Activated CD8-positive, alpha-beta T cell treated with anti-CD3 and anti-CD28 coated beads for 36 hours (primary cell): ENCODE measurements at regions not wholly inside any gene's neighbourhood (a gene's known extent, or its start where the extent isn't known, plus 50 kb on each side); places are given as distances from the start of the nearest gene placed in this dataset.
"Not testable (repeated sequence)": the region's sequence is repeated elsewhere in the genome, so short reads cannot be mapped to it uniquely, and the experiment has no call there.

ENCODE experiments used
- ATAC-seq: fragments of 200-7000 bp; cut with Tn5 transposase; one replicate; pipeline ENCODE4 v1.10.0; 2021; ENCODE audit warnings: mild to moderate bottlenecking, moderate library complexity
- CTCF ChIA-PET: fragments of 350-600 bp; sonication (Branson Sonifier 250); formaldehyde crosslinking; loops from one replicate; lab custom pipeline; 2021; ENCODE audit warnings: antibody characterized with exemption; lab: Charles Lee
- POLR2A ChIA-PET: fragments of 350-600 bp; sonication (Branson Sonifier 250); formaldehyde crosslinking; loops from one replicate; lab custom pipeline; 2021; ENCODE audit warnings: antibody characterized with exemption; lab: Charles Lee
- DNase-seq: peaks from one replicate; pipeline ENCODE4 v3.0.0-alpha.2; 2020
- H3K27ac Mint-ChIP-seq: one replicate; pipeline ENCODE4 v1.8.0; 2021; ENCODE audit warnings: mild to moderate bottlenecking, mixed read lengths
- H3K27me3 Mint-ChIP-seq: one replicate; pipeline ENCODE4 v1.8.0; 2021; ENCODE audit warnings: mixed read lengths
- H3K36me3 Mint-ChIP-seq: one replicate; pipeline ENCODE4 v1.8.0; 2021; ENCODE audit warnings: low read depth, mixed read lengths
- H3K4me1 Mint-ChIP-seq: one replicate; pipeline ENCODE4 v1.8.0; 2021; ENCODE audit warnings: low read depth, mixed read lengths
- H3K4me3 Mint-ChIP-seq: one replicate; pipeline ENCODE4 v1.8.0; 2021; ENCODE audit warnings: mild to moderate bottlenecking, moderate library complexity, mixed read lengths
- H3K9me3 Mint-ChIP-seq: one replicate; pipeline ENCODE4 v1.8.0; 2021; ENCODE audit warnings: mixed read lengths
- CTCF ChIP-seq: fragments of 200-600 bp; IDR thresholded peaks from one replicate; pipeline ENCODE4 v1.8.0; 2022; ENCODE audit warnings: antibody characterized with exemption, mild to moderate bottlenecking
- intact Hi-C: fragments of 100-400 bp; cut with micrococcal nuclease; formaldehyde crosslinking; loops from one replicate; pipeline ENCODE4 v1.10.0; 2022

GRCh38 chr3:20246662-20247061 lies 60.7 kb upstream of the SGO1 start:
- H3K36me3 Mint-ChIP-seq: no peaks in the 10 kb centered on the region

GRCh38 chr3:20245781-20246180 lies 59.8 kb upstream of the SGO1 start:
- ChIA-PET CTCF (no interaction called here), POLR2A (no interaction called here)
- H3K4me3 Mint-ChIP-seq: no peak overlapping the region
- intact Hi-C loops: no loop called here
- ATAC-seq: no peak
- H3K9me3 Mint-ChIP-seq: peaks cover 2% of the 10 kb centered on the region
- TF ChIP-seq CTCF: no peak
- H3K36me3 Mint-ChIP-seq: no peaks in the 10 kb centered on the region
- no peaks in the 10 kb centered on the region for H3K27me3 Mint-ChIP-seq
- H3K4me1 Mint-ChIP-seq: no peaks in the 10 kb centered on the region
- H3K27ac Mint-ChIP-seq: no peak overlapping the region
- no peak for DNase-seq

More at GRCh38 chr3:20246662-20247061, 60.7 kb upstream of the SGO1 start:
- Mint-ChIP-seq H3K4me3 (no peak overlapping the region), H3K27me3 (no peaks in the 10 kb centered on the region), H3K4me1 (no peaks in the 10 kb centered on the region), H3K27ac (no peak overlapping the region), H3K9me3 (peaks cover 2% of the 10 kb centered on the region)
- TF ChIP-seq CTCF: no peak
- CTCF ChIA-PET: no interaction called here
- POLR2A ChIA-PET: no interaction called here
- ATAC-seq: no peak
- intact Hi-C loops: no loop called here
- no peak for DNase-seq

GRCh38 chr3:20240154-20240883 lies 54.3 kb upstream of the SGO1 start:
- Mint-ChIP-seq H3K9me3 (peaks cover 2% of the 10 kb centered on the region), H3K4me3 (no peak overlapping the region), H3K27ac (no peak overlapping the region), H3K4me1 (no peaks in the 10 kb centered on the region), H3K36me3 (no peaks in the 10 kb centered on the region), H3K27me3 (no peaks in the 10 kb centered on the region)
- CTCF ChIA-PET: no interaction called here
- no peak for TF ChIP-seq CTCF
- DNase-seq (no peak), ATAC-seq (no peak)
- POLR2A ChIA-PET: no interaction called here
- intact Hi-C loops: no loop called here

- H3K27ac Mint-ChIP-seq, H3K9me3 Mint-ChIP-seq, ATAC-seq, intact Hi-C loops, H3K4me1 Mint-ChIP-seq, H3K36me3 Mint-ChIP-seq, POLR2A ChIA-PET, H3K27me3 Mint-ChIP-seq, H3K4me3 Mint-ChIP-seq, CTCF ChIA-PET, DNase-seq: not testable (repeated sequence)
Measured at GRCh38 chr3:20238199-20238598, 52.2 kb upstream of the SGO1 start.

GRCh38 chr3:20236603-20237002 lies 50.6 kb upstream of the SGO1 start:
- ChIA-PET CTCF (no interaction called here), POLR2A (no interaction called here)
- no peaks in the 10 kb centered on the region for H3K4me1 Mint-ChIP-seq

More at GRCh38 chr3:20236603-20237002, 50.6 kb upstream of the SGO1 start:
- Mint-ChIP-seq H3K4me3 (no peak overlapping the region), H3K36me3 (no peaks in the 10 kb centered on the region), H3K27ac (no peak overlapping the region), H3K9me3 (no peaks in the 10 kb centered on the region), H3K27me3 (no peaks in the 10 kb centered on the region)
- ATAC-seq: no peak
- TF ChIP-seq CTCF: no peak
- DNase-seq: no peak
- intact Hi-C loops: no loop called here
